GM12878 (cell line): ENCODE measurements at regions not wholly inside any gene's neighbourhood (a gene's known extent, or its start where the extent isn't known, plus 50 kb on each side); places are given as distances from the start of the nearest gene placed in this dataset.

ENCODE experiments used
- CBX5 ChIP-seq: sonication (generic); IDR thresholded peaks from 2 replicates; pipeline ENCODE4 v1.6.1; 2016; ENCODE audit warnings: low read depth, moderate library complexity, mild to moderate bottlenecking, inconsistent platforms
- CEBPB ChIP-seq, 2 experiments: fragments of 150-350 bp in 1 of 2; IDR thresholded peaks; 2 replicates each; pipeline ENCODE4 v1.6.1; 2012 to 2014; ENCODE audit warnings: low read depth in 2 of 2, low read length in 2 of 2, borderline replicate concordance in 1 of 2, inconsistent platforms in 1 of 2
- CHD4 ChIP-seq: fragments of 200-600 bp; sonication (generic); IDR thresholded peaks from 2 replicates; pipeline ENCODE4 v1.6.1; 2016; ENCODE audit warnings: mild to moderate bottlenecking
- CUX1 ChIP-seq: IDR thresholded peaks from 2 replicates; pipeline ENCODE4 v1.6.1; 2012; ENCODE audit warnings: improper control_type of control experiment, low read depth, low read length; ENCODE audit not compliant: insufficient replicate concordance
- FOXK2 ChIP-seq: fragments of 450-650 bp; IDR thresholded peaks from 2 replicates; pipeline ENCODE4 v1.6.1; 2017; ENCODE audit warnings: mild to moderate bottlenecking, moderate library complexity
- RB1 ChIP-seq: fragments of 450-650 bp; formaldehyde crosslinking; IDR thresholded peaks from 2 replicates; pipeline ENCODE4 v1.6.1; 2017; ENCODE audit warnings: mild to moderate bottlenecking, borderline replicate concordance
- RELA ChIP-seq: fragments of 450-650 bp; IDR thresholded peaks from 2 replicates; pipeline ENCODE4 v1.8.0; 2014; ENCODE audit warnings: borderline replicate concordance; ENCODE audit not compliant: partially characterized antibody
- TCF3 ChIP-seq: IDR thresholded peaks from 2 replicates; pipeline ENCODE4 v1.6.1; 2012; ENCODE audit warnings: low read depth, mild to moderate bottlenecking, low read length, borderline replicate concordance; ENCODE audit not compliant: insufficient read depth
- TF ChIP-seq, protein P1 (sequence below): fragments of 150-350 bp; IDR thresholded peaks from 2 replicates; pipeline ENCODE4 v1.6.1; 2016; ENCODE audit warnings: low read depth, low read length
- TF ChIP-seq, protein P2 (sequence below): IDR thresholded peaks from 2 replicates; pipeline ENCODE4 v1.6.1; 2012; ENCODE audit warnings: low read depth, low read length, improper control_type of control experiment

DNA sequence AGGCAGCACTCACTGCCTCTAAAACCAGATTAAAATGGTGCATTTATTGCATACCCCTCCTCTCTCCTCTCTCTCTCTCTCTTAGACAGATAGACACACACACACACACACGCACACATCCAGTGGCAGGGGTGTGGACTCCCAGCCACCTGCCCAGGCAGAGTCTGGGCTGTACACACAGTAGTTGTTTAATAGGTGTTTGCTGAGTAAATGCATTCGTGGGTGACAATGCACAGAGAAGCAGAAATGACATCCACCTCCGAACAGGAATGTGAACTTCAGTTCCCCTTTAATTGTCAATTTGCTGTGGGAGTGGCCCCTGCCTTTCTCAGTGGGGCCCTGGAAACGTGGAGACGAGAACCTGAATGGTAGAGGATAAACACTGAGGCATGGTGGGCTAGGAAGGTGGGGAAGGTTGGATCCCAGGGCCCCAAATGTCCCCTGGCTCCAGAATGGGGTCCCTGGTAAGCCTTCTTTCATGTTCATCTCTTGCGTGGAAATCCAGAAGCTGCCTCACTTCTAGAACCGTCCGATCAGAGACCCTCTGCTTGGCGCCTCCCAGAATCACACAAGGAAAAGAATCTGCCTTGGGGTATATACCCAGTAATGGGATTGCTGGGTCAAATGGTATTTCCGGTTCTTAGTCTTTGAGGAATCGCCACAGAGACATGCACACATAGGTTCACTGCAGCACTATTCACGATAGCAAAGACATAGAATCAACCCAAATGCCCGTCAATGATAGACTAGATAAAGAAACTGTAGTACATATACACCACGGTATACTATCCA is 58.5 kb upstream of the ECHDC3 start (continued):
- TF ChIP-seq CUX1 (no peak), CHD4 (no peak), RB1 (no peak), TCF3 (no peak), FOXK2 (no peak), CBX5 (0 out of 2 replicates have a peak, but pooled peaks have one; percentile 54), CEBPB (IDR thresholded peaks at IDR 0.05; ENCODE audit: borderline replicate concordance in 1 of 2, low read depth in 2 of 2, low read length in 2 of 2) (no peak), RELA (no peak)
- TF ChIP-seq, protein P1, sequence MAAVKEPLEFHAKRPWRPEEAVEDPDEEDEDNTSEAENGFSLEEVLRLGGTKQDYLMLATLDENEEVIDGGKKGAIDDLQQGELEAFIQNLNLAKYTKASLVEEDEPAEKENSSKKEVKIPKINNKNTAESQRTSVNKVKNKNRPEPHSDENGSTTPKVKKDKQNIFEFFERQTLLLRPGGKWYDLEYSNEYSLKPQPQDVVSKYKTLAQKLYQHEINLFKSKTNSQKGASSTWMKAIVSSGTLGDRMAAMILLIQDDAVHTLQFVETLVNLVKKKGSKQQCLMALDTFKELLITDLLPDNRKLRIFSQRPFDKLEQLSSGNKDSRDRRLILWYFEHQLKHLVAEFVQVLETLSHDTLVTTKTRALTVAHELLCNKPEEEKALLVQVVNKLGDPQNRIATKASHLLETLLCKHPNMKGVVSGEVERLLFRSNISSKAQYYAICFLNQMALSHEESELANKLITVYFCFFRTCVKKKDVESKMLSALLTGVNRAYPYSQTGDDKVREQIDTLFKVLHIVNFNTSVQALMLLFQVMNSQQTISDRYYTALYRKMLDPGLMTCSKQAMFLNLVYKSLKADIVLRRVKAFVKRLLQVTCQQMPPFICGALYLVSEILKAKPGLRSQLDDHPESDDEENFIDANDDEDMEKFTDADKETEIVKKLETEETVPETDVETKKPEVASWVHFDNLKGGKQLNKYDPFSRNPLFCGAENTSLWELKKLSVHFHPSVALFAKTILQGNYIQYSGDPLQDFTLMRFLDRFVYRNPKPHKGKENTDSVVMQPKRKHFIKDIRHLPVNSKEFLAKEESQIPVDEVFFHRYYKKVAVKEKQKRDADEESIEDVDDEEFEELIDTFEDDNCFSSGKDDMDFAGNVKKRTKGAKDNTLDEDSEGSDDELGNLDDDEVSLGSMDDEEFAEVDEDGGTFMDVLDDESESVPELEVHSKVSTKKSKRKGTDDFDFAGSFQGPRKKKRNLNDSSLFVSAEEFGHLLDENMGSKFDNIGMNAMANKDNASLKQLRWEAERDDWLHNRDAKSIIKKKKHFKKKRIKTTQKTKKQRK = no peak
- TF ChIP-seq, protein P2, sequence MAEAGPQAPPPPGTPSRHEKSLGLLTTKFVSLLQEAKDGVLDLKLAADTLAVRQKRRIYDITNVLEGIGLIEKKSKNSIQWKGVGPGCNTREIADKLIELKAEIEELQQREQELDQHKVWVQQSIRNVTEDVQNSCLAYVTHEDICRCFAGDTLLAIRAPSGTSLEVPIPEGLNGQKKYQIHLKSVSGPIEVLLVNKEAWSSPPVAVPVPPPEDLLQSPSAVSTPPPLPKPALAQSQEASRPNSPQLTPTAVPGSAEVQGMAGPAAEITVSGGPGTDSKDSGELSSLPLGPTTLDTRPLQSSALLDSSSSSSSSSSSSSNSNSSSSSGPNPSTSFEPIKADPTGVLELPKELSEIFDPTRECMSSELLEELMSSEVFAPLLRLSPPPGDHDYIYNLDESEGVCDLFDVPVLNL = no peak
